CD1c-positive myeloid dendritic cell (primary cell): ENCODE measurements at regions not wholly inside any gene's neighbourhood (a gene's known extent, or its start where the extent isn't known, plus 50 kb on each side); places are given as distances from the start of the nearest gene placed in this dataset.

Experiments used
- DNase-seq: peaks from one replicate; pipeline ENCODE4 v3.0.0-alpha.2; 2016; ENCODE audit errors: extremely low spot score

DNA sequence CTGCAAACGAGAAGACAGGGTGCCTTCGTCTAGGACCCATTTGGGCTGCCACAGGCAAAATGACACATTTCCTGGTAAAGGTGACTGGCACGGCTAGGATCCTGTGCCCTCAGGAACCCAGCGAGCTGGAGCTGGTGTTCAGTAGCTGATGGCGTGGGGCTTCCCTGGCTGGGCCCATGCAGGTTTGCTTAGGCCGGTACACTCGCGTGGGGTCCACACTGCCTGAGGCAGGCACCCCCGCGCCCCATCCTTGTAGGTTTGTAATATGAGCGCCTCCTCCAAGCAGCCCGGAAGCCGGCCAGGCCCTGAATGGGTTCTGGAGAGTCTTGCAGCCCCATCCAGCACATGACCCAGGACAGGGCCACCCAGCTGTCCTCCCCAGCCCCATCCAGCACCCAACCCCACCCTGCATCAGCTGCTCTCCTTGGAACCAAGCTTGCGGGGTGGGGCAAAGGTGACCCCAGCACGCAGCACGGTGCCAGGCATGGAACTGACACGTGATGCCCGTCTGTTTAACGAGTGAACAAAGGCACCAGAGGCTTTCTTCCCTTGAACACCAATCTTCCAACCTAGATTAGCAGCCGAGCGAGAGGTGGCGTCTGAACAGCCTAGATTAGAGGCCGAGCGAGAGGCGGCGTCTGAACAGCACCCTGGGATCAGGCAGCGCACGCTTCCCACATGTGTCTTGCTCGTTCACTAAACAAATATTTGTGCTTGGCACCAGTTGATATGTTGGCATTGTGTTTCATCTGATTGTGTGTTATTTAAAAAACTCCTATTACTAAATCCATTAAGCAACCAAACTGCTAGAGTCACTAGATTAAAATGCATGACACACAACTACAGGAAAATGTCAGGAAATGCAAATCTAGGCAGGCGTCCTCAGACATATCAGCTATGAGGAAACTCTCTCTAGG lies 112.1 kb downstream of the DLL1 start:
- no peak for DNase-seq

DNA sequence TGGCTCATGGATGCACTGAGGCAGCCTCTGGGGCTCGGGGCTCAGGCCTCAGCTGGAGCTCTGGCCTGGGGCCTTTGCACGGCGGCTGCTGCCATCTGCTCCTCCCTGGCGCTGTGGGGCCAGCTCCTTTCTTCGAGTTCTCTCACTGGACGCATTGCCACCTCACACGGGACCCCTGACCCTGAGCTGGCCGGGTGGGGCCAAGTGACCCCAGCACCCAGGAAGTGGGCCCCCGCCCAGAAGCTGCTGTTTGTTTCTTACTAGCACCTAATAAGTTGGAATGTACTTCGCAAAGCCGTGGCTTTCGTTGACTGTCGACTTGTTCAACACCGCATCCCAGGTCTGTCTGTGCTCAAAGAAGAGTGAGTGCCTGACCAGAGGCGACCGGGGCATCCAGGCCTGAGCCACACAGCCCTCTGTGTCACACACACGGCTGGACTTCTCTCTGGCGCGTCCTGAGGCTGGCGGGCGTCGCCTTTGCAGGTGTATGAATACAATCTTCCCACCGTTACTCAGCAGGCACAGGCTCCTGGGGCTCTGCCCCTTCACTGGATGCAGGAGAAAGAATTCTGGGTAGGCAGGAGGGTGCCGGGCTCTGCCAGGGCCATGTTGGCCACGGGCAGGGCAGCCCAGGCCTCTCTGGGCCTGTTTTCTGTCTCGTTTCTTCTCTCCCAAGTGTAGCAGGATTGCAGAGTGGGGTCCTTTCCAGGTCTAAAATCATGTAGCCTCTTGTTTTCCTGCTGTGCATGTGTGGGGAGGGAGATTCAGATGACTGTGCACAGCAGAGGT lies 112.9 kb downstream of the DLL1 start:
- no peak for DNase-seq

DNA sequence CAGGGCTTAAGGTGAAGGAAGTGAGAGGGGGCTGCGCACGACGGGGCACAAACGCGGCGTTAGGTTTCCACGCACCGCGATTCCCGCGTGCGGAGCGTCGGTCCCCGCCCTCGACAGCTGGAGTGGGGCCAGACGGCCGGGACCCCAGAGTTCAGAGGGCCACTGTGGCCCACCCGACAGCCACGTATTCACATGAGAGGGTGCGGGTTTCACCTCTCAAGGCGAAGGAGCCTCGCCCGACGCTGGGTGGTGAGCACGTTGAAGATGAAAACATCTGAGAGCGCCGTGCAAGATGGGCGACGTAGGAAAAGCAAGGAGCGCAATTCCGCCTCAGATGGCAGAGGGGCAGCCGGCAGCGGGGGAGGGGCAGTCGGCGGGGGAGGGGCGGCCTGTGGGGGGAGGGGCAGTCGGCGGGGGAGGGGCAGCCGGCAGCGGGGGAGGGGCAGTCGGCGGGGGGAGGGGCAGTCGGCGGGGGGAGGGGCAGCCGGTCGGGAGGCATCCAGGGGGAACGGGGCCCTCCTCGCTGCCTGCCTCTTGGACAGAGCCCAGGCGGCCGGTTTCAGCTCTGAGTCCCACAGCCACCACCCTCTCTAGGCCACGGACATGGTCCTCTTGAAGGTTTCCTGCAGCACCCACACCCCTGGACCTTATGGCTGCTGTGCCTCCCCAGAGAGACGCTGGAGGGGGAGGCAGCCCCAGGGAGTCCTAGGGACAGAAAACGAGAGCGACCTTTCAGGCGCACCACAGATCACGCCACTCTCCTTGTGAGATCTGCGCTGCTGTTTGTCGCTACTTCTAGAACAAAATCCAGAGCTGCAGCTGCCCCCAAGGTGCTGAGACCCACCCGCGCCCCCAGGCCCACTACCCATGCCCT lies 113.7 kb downstream of the DLL1 start:
- DNase-seq: no peak

DNA sequence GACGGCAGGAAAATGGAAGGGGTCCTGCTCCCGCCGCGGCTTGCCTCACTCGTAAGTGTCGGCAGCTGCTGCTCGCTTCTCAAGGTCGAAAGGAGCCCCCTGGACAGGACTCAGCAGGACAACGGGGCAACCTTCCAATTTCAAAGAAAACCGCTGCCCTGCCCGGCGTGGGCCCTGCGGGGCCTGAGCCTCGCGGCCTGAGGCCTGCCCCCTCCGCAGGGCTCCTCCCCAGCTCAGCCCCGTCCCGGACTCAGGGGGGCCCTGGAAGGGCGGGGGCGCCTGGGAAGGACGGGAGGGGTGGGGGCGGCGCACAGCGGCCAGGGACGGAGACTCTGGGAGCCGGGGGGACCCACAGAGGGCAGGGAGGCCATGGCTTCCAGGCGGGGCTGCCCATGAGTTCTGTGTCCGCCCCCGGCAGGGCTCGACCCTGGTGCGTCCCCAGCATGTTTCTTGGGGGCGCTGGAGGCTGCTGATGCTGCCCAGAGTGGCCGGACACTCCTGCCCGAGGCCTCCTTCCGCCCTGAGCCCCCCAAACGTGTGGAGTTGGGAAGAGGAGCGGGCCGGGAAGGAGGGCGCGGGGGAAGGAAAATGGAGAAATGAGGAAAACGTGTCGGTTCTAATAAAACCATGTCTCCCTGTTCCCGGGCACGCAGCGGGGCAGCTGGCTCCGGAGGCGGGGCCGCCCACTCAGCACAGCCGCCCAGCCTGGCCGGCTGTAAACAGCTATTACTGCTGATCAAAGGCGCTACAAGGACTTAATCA lies 114.6 kb downstream of the DLL1 start:
- no peak for DNase-seq

DNA sequence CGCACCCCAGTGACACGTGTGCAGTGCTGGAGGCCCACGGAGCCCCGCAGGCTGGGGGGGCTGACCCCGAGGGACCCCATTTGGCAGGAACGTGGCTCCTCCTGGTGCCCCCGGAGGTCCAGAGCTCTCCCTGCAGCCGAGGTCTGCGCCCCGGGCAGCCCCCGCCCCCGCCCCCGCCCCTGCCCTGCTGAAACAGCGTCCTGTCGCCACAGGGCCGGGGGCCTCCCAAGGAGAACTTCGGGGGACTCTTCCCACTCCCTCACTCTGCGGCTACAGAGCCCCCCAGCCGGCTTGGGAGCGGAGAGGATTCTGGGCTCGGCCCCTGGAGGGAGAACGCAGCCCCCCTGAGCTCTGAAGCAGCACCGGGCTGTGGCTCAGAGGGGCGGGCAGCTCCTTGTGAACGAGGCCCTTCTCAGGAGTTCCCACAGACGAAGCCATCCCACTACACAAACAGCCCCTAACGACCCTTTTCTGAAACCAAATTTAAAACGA lies 115.2 kb downstream of the DLL1 start:
- DNase-seq: no peak

DNA sequence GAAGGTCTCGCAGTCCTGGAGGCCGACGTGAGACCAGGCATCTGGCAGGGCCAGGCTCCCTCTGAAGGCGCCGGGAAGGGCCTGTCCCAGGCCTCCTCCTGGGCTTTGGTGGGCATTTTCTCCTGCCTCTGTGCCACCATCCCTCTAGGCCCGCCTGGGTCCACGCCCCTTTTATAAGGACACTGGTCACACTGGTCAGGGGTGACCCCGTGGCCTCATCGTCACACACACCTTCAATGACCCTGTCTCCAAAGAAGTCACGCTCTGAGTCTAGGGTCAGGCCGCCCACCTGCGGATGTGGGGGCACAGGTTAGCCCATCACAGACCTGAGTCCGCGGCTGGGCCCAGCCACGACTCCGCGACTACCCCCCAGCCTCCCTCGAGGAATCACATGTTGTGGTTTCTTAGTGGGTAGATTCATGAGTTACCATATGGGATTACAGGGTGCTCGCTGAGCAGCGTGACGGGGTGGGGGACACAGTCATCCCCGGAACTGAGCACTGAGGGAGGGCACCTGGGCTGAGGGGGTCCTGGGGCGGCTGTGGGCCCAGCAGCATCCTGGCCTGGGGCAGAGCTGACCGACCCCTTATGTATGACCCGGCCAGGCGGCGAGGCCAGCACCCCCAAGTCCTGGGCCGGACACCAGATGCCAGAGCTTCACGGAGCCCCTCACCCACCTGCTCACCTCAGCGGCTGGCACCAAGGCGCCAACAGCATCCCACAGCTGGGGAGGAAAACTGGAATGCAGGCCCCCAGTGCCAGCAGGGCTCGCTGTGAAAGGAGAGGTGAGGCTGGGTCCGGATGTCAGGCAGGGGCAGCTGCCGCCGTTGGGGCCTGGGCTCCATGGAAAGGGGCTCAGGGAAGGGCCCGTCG lies 115.9 kb downstream of the DLL1 start:
- no peak for DNase-seq

DNA sequence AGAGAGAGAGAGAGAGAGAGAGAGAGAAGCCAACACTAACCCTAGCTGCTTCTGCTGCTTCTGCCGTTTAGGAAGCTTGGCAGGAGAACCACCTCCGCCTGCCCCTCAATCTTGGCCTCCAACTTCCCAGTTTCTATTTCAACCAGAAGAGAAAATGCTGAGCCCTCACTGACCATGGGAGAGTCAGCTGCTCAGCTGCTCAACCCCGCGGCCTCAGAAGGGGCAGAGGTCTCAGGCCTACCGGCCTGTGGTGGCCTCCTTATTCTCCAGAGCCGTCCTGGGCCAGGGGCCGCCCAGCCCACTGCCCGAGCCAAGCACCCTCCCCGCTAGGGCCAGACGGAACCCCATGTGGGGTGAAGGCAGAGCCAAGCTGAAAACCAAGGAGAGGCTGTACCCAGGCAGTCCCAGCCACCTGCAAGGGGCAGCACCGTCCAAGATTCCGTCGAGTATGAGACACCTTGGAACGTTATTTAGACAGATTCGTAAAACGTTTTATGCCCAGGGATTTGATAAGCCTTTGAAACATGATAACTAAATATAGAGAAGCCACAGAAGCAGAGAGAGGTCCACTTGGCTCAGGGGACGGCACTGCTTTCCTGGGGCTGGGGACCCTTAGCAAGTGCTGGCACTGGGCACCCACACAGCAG lies 116.6 kb downstream of the DLL1 start:
- peak; percentile 17 for DNase-seq

DNA sequence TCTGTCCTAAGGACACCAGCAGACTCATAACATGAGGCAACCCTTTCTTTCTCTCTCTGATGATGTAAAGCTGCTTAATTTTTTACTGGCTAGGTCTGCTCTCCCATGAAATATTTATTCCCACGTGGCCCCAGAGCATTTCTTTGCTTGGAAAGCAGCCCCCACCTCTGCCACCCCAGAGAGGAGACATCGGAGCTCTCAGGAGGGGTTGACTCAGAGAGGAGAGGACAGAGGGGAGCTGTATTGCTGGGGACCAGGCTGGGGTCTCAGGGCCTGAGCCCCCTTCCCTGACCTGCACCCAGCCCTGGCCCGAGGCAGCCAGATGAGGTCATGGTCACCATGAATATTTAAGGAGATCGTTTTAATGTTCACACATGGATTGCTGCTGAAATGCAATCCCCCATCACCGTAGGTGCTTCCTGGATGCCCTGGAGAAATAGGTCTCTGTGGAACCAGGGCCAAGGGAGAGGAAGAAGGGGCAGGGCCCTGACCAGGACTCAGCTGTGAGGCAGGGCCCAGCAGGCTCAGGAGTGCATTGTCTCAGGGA lies 117.5 kb downstream of the DLL1 start:
- no peak for DNase-seq

DNA sequence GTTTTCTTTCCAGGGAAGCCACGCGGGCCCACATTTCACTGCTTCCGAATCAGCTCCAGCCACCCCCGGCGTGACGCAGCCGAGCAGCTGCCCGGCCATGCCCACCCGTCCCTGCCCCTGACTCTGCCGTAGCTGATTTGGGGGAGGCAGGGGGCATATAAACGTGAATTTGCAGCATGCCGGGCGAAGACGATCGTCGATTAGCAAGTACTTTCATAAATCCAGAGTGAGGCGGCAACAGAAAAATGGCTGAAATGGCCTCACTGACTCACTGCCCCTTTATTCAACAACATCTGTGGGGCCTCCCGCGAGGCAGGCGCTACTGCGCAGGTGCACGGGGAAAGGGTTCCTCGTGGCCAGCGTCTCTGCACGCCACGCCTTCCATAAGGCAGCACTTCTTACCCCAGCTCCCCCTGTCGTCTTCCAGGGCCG lies 118.0 kb downstream of the DLL1 start:
- no peak for DNase-seq

DNA sequence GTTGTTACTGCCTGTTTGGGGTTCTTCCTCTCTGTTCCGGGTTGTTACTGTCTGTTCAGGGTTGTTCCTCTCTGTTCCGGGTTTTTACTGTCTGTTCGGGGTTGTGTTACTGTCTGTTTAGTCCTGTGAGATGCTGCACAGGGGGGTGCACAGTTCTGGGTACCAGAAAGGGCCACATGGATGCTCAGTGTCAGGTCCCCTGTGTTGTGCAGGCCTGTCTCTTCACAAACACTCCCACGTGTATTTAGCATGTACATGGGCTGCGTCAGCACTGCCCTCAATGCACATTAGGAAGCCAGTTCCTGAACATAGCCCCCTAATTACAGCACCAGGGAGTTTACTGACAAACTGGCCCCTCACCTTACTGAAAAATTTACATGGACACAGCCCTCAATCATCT lies 118.5 kb downstream of the DLL1 start:
- no peak for DNase-seq

DNA sequence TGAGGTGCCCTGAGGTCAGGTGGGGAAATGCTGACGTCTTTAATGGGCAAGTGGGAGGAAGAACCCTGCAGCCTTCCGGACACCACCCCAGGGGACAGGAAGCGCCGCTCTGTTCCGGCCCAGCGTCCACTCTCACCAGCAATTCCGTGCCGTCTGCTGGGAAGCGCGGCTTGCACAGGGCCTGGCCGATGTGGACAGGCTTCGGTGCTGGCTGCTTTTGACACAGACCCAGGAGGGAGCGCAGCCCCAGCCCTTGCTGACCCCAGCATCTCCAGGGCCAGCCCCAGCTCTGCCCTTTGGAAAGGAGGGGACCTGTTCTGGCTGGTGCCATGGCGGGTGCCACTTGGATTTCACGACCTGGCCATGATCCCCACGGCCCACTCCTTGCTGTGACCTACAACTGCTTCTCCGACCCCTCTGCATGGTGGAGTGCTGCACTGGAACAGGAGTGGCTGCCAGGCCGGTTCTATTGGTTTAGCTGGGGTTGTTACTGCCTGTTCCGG lies 123.2 kb downstream of the DLL1 start:
- DNase-seq: no peak

DNA sequence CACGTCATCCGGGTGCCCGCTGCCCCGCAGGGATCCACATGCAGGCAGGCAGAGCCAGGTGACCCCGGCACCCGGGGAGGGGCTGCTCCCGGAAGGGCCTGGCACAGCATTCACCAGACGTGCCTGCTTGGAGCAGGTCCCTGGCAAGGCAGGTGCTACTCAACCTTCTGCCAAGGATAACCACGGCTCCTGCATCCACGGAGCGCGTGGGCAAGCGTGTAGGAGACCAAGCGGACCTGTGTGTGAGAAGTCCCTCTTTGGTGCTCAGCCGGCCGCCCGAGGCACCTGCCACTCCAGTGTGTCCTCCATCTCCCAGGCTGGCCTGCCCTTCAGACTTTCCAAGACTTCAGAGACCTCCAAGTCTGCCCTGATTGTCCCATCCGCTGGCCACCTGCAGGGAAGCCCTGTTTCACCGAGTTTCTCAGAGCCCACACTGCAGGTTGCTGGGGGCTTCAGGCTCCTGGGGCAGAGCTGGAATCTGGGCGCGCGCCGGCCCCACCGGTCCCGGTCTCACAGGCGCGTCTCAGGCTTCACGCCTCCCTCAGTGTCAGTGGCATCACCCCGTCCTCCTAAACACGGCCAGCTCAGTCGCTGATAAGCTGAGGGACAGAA lies 124.3 kb downstream of the DLL1 start:
- DNase-seq: no peak

DNA sequence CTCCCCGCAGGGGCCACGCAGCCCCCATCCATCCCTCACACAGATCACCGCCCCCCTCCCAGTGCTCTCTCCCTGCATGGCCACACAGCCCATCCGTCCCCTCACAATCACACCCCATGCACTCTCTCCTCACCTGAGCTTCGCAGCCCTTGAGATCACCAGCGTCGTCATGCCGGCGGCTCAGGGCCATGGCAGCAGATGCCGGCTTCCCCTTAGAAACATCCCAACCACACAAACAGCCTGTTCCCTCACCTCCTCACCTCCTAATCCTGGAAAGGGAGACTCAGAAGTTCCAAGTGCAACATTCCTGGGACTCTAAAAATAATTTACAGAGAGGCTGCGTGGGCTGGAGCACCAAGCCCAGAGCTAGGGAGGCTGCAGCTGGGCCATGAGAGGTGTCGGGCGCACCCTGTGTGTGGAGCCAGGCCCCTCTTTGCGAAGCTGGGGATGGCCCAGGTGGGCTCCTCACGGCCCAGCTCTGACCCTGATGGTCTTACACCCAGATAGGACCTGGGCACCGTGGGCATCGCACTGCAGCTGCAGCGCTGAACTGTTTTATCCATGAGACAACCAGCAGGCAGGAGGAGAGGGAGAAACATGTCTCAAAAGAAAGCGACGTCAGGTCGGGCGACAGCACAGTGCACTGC lies 125.3 kb downstream of the DLL1 start:
- DNase-seq: no peak

DNA sequence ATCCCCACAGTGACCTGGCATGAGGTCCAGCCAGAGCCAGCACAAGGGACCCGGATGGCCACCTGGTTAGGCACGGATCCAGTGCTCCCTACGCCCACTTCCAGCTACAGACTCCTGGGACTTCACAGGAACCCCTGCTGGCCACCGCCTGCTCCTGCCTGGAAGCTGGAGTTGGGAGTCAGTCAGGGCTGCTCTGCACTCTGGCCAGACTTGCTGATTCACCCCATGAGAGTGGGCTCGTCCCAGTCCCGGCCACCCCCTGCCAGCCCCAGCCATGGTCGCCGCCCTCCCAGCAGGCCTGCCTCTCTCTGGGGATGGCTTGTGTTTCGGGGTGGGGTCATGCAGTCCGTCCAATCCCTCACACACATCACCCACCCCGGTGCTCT lies 125.8 kb downstream of the DLL1 start:
- DNase-seq: no peak

DNA sequence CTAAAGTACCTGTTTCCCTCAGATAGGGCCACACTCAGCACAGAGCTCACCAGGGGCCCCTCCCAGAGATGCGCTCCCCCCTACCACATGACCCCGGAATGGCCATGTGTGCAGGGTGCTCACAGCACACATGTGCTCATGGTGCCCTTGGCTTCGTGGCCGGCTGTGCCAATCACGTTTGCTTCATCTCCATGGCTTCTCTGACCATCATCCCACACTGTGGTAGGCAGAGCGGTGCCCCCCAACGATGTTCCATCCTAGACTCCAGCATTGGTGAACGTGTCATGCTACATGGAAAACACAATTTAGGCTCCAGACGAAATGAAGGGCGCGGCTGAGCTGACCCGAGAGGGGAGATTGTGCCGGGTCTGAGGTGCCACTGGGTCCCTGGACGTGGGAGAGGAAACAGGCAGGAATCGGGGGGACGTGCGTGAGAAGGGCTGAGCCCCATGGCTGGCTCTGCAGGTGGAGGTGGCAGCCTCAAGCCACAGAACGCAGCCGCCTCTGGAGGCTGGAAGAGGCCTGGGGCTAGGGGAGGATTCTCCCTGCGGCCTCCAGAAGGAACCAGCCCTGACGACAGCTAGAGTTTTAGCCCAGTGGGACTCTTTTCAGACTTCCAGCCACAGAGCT lies 126.5 kb downstream of the DLL1 start:
- no peak for DNase-seq

DNA sequence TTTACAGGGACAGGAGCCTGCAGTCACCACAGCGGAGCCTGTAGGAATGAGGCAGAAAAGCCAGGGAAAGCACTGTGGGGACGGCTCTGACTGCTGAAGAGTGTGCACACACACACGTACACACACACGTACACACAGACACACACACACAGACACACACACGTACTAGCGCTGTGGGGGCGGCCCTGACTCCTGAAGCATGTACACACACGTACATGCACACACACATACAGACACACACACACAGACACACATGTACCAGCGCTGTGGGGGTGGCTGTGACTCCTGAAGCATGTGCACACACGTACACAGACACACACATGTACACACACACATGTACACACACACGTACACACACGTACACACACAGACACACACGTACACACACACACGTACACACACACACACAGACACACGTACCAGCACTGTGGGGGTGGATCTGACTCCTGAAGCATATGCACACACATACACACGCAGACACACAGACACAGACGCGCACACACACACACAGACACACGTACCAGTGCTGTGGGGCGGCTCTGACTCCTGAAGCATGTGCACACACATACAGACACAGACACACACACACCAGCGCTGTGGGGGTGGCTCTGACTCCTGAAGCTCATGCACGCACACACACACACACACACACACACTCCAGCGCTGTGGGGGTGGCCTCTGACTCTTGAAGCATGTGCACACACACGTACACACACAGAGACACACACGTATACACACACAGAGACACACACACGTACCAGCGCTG lies 127.3 kb downstream of the DLL1 start:
- no peak for DNase-seq
